Neural cell (in vitro differentiated cells): ENCODE measurements at regions not wholly inside any gene's neighbourhood (a gene's known extent, or its start where the extent isn't known, plus 50 kb on each side); places are given as distances from the start of the nearest gene placed in this dataset.

Source experiments
- H2AFZ ChIP-seq: fragments of 200-600, 300-800 bp; sonication (generic), shearing (Covaris generic); 2 replicates; pipeline ENCODE4 v1.6.0; 2014; ENCODE audit warnings: low read depth, mild to moderate bottlenecking, antibody characterized with exemption, low read length, moderate library complexity
- H3F3A ChIP-seq: fragments of 200-600 bp; shearing (Covaris generic); 2 replicates; pipeline ENCODE4 v1.6.1; 2016; ENCODE audit warnings: mild to moderate bottlenecking, moderate library complexity, mixed read lengths, antibody characterized with exemption, low read length; ENCODE audit not compliant: insufficient read depth, poor library complexity, severe bottlenecking
- H3K27ac ChIP-seq: fragments of 200-600, 300-800 bp; sonication (generic), shearing (Covaris generic); 2 replicates; pipeline ENCODE4 v1.5.1; 2014; ENCODE audit warnings: mild to moderate bottlenecking, low read length, moderate library complexity
- H3K27me3 ChIP-seq: fragments of 300-800, 200-600 bp; sonication (generic), shearing (Covaris generic); 2 replicates; pipeline ENCODE4 v1.6.0; 2014; ENCODE audit warnings: mild to moderate bottlenecking, low read depth, low read length, moderate library complexity; ENCODE audit not compliant: insufficient read depth
- H3K36me3 ChIP-seq: fragments of 300-800, 200-600 bp; sonication (generic), shearing (Covaris generic); 2 replicates; pipeline ENCODE4 v1.5.1; 2014; ENCODE audit warnings: mild to moderate bottlenecking, antibody characterized with exemption, low read length, moderate library complexity; ENCODE audit not compliant: insufficient read depth
- H3K4me2 ChIP-seq: fragments of 300-800, 200-600 bp; sonication (generic), shearing (Covaris generic); 2 replicates; pipeline ENCODE4 v1.6.0; 2014; ENCODE audit warnings: mild to moderate bottlenecking, low read length
- H3K4me3 ChIP-seq: fragments of 300-800, 200-600 bp; sonication (generic), shearing (Covaris generic); 2 replicates; pipeline ENCODE4 v1.5.1; 2014; ENCODE audit warnings: mild to moderate bottlenecking, low read length, moderate library complexity
- H3K79me2 ChIP-seq: fragments of 200-600 bp; shearing (Covaris generic); replicated peaks from 2 replicates; pipeline ENCODE4 v1.6.0; 2014; ENCODE audit warnings: mild to moderate bottlenecking, low read length, moderate library complexity; ENCODE audit not compliant: insufficient read depth
- H3K9ac ChIP-seq: fragments of 300-800, 200-600 bp; sonication (generic), shearing (Covaris generic); 2 replicates; pipeline ENCODE4 v1.6.1; 2016; ENCODE audit warnings: mild to moderate bottlenecking, low read length, mixed read lengths
- H3K9me2 ChIP-seq: fragments of 200-600 bp; shearing (Covaris generic); 2 replicates; pipeline ENCODE4 v1.6.1; 2016; ENCODE audit warnings: mild to moderate bottlenecking, low read length, mixed read lengths; ENCODE audit not compliant: insufficient read depth
- H3K9me3 ChIP-seq: fragments of 200-600, 300-800 bp; sonication (generic), shearing (Covaris generic); 2 replicates; pipeline ENCODE4 v1.6.1; 2016; ENCODE audit warnings: mild to moderate bottlenecking, mixed run types, low read length, moderate library complexity, mixed read lengths
- H4K20me1 ChIP-seq: fragments of 200-600 bp; shearing (Covaris generic); 2 replicates; pipeline ENCODE4 v1.6.1; 2016; ENCODE audit warnings: mild to moderate bottlenecking, mixed run types; ENCODE audit not compliant: insufficient read depth
- CTCF ChIP-seq: fragments of 450-650 bp; IDR thresholded peaks from 2 replicates; pipeline ENCODE4 v1.5.1; 2014; ENCODE audit warnings: antibody characterized with exemption, mild to moderate bottlenecking, moderate library complexity; ENCODE audit not compliant: poor library complexity, severe bottlenecking
- EP300 ChIP-seq: fragments of 450-650 bp; conservative IDR thresholded peaks from 2 replicates; pipeline ENCODE4 v1.6.1; 2014; ENCODE audit warnings: antibody characterized with exemption, mild to moderate bottlenecking, moderate library complexity; ENCODE audit not compliant: poor library complexity, severe bottlenecking
- EZH2 ChIP-seq: fragments of 200-600, 300-800 bp; shearing (Covaris generic), sonication (generic); IDR thresholded peaks from 2 replicates; pipeline ENCODE4 v1.6.1; 2014; ENCODE audit warnings: antibody characterized with exemption, low read length, borderline replicate concordance, mild to moderate bottlenecking; ENCODE audit not compliant: insufficient read depth, poor library complexity, severe bottlenecking
- MXI1 ChIP-seq: fragments of 450-650 bp; conservative IDR thresholded peaks from 2 replicates; pipeline ENCODE4 v1.6.1; 2014; ENCODE audit warnings: antibody characterized with exemption, mild to moderate bottlenecking; ENCODE audit not compliant: poor library complexity, severe bottlenecking
- POLR2AphosphoS5 ChIP-seq: IDR thresholded peaks from 2 replicates; pipeline ENCODE4 v1.6.1; 2012
- RAD21 ChIP-seq: fragments of 450-650 bp; conservative IDR thresholded peaks from 2 replicates; pipeline ENCODE4 v1.6.1; 2014; ENCODE audit warnings: antibody characterized with exemption, mild to moderate bottlenecking, moderate library complexity
- SMC3 ChIP-seq: fragments of 450-650 bp; conservative IDR thresholded peaks from 2 replicates; pipeline ENCODE4 v1.6.1; 2014; ENCODE audit warnings: antibody characterized with exemption, mild to moderate bottlenecking, moderate library complexity; ENCODE audit not compliant: poor library complexity
- TAF1 ChIP-seq: IDR thresholded peaks from 2 replicates; pipeline ENCODE4 v1.6.1; 2012; ENCODE audit warnings: low read depth
- TF ChIP-seq, protein P1 (sequence below): IDR thresholded peaks from 2 replicates; pipeline ENCODE4 v1.6.1; 2012; ENCODE audit warnings: borderline replicate concordance

DNA sequence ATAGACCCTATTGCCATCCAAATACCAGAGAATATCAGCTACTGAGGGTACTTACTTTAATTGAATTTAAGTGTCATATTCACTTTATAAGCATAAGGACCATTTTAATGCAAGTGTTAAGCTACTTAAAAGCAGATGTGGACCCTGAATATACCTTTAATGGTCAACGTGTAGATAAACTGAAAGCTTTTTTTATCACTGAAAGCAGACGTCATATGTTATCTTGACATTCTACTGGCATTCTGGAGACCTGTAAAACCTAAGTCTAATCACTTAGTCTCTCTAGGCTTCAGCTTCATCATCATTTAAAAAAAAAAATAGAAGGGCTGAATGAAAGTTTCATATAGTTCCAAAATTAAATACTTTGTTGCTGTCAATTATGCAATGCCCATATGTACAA lies 116.5 kb downstream of the ELAPOR2 start:
- no peaks in the 10 kb centered on the region for H3K27me3 ChIP-seq
- no peaks in the 10 kb centered on the region for H3K9me2 ChIP-seq
- no peak overlapping the region for H3K4me2 ChIP-seq
- TF ChIP-seq, protein P1, sequence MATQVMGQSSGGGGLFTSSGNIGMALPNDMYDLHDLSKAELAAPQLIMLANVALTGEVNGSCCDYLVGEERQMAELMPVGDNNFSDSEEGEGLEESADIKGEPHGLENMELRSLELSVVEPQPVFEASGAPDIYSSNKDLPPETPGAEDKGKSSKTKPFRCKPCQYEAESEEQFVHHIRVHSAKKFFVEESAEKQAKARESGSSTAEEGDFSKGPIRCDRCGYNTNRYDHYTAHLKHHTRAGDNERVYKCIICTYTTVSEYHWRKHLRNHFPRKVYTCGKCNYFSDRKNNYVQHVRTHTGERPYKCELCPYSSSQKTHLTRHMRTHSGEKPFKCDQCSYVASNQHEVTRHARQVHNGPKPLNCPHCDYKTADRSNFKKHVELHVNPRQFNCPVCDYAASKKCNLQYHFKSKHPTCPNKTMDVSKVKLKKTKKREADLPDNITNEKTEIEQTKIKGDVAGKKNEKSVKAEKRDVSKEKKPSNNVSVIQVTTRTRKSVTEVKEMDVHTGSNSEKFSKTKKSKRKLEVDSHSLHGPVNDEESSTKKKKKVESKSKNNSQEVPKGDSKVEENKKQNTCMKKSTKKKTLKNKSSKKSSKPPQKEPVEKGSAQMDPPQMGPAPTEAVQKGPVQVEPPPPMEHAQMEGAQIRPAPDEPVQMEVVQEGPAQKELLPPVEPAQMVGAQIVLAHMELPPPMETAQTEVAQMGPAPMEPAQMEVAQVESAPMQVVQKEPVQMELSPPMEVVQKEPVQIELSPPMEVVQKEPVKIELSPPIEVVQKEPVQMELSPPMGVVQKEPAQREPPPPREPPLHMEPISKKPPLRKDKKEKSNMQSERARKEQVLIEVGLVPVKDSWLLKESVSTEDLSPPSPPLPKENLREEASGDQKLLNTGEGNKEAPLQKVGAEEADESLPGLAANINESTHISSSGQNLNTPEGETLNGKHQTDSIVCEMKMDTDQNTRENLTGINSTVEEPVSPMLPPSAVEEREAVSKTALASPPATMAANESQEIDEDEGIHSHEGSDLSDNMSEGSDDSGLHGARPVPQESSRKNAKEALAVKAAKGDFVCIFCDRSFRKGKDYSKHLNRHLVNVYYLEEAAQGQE, result no peak
- no peak for TF ChIP-seq EZH2
- TF ChIP-seq RAD21, result no peak
- TF ChIP-seq MXI1, result no peak
- no peak for TF ChIP-seq TAF1
- TF ChIP-seq POLR2AphosphoS5, result no peak
- no peak for TF ChIP-seq SMC3
- no peak for TF ChIP-seq EP300
- no peak for TF ChIP-seq CTCF
- H3K27ac ChIP-seq, result no peak overlapping the region
- no peaks in the 10 kb centered on the region for H3K36me3 ChIP-seq
- H2AFZ ChIP-seq, result no peak overlapping the region
- H3K9ac ChIP-seq, result no peak overlapping the region
- no peaks in the 10 kb centered on the region for H3K9me3 ChIP-seq
- H3K4me3 ChIP-seq, result no peak overlapping the region
- no peaks in the 10 kb centered on the region for H3F3A ChIP-seq
- no peaks in the 10 kb centered on the region for H4K20me1 ChIP-seq
- no peaks in the 10 kb centered on the region for H3K79me2 ChIP-seq

DNA sequence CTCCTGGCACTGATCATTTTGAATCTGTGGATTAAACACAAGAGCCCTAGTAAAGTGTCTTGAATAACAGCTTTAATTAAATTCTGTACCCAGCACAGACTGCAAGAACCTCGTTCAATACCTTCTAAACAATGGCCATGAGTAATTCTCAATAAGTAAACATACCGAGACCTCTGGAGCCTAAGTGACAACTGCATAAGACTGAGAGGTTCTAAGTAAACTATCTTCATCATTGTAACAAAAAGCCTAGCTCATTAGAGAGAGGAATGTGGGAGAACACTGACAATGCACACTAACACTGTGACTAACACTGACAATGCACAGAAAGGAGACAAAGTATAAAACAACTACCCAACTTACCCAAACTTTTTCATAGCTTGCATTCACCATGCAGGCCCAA lies 117.4 kb downstream of the ELAPOR2 start:
- H3K27me3 ChIP-seq, result no peaks in the 10 kb centered on the region
- no peaks in the 10 kb centered on the region for H3K9me3 ChIP-seq
- no peaks in the 10 kb centered on the region for H3K79me2 ChIP-seq
- no peak overlapping the region for H2AFZ ChIP-seq
- no peak overlapping the region for H3K4me2 ChIP-seq
- H3K36me3 ChIP-seq, result no peaks in the 10 kb centered on the region
- H3K9ac ChIP-seq, result no peak overlapping the region
- no peaks in the 10 kb centered on the region for H3K9me2 ChIP-seq
- H3F3A ChIP-seq, result no peaks in the 10 kb centered on the region
- no peak overlapping the region for H3K27ac ChIP-seq
- no peaks in the 10 kb centered on the region for H4K20me1 ChIP-seq
- no peak for TF ChIP-seq EZH2
- no peak for TF ChIP-seq SMC3
- TF ChIP-seq TAF1, result no peak
- TF ChIP-seq, protein P1, result no peak
- no peak for TF ChIP-seq EP300
- no peak for TF ChIP-seq CTCF
- TF ChIP-seq POLR2AphosphoS5, result no peak
- no peak for TF ChIP-seq MXI1
- H3K4me3 ChIP-seq, result no peak overlapping the region
